ENCODE measurements at regions not wholly inside any gene's neighbourhood (a gene's known extent, or its start where the extent isn't known, plus 50 kb on each side); places are given as distances from the start of the nearest gene placed in this dataset.

DNA sequence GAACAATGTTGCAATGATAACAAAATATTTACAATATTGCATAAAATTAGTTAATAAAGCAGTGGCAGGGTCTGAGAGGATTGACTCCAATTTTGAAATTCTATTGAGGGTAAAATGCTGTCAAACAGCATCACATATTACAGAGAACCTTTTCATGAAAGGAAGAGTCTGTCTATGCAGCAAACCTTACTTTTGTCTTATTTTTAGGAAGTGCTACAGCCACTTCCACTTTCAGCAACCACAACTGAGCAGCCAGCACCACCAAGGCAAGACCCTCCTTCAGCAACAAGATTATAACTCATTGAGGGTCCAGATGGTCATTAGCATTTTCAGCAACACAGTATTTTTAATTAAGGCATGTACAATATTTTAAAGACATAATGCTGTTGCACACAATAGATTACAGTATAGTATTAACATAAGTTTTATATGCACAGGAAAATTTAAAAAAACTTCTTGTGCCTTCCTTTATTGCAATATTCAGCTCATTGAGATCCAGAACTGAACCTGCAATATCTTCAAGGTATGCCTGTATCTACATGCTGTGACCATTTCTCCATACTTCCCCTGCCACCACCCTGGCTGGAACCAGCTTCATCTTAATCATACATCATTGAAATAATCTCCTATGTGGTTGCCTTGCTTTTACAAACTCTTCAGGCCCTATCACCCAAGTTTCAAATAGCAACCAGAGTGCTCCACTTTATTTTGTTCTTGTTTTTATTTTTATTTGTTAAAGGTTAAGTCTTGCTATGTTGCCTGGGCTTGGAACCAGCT, 711.2 kb downstream of the KCNA4 start:
- Histone ChIP-seq H3K4me1 (no peaks in the 10 kb centered on the region), H3K27ac (no peak overlapping the region), H3K4me3 (no peak overlapping the region), H3K27me3 (no peaks in the 10 kb centered on the region), H3K36me3 (no peaks in the 10 kb centered on the region), H3K9me3 (no peaks in the 10 kb centered on the region)
- DNase-seq (ENCODE audit: low spot score in 2 of 2): no peak
- intact Hi-C loops (cut with DNase I; ENCODE audit: low total_unique reads): no loop called here
- TF ChIP-seq, protein P1, sequence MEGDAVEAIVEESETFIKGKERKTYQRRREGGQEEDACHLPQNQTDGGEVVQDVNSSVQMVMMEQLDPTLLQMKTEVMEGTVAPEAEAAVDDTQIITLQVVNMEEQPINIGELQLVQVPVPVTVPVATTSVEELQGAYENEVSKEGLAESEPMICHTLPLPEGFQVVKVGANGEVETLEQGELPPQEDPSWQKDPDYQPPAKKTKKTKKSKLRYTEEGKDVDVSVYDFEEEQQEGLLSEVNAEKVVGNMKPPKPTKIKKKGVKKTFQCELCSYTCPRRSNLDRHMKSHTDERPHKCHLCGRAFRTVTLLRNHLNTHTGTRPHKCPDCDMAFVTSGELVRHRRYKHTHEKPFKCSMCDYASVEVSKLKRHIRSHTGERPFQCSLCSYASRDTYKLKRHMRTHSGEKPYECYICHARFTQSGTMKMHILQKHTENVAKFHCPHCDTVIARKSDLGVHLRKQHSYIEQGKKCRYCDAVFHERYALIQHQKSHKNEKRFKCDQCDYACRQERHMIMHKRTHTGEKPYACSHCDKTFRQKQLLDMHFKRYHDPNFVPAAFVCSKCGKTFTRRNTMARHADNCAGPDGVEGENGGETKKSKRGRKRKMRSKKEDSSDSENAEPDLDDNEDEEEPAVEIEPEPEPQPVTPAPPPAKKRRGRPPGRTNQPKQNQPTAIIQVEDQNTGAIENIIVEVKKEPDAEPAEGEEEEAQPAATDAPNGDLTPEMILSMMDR (IDR thresholded peaks at IDR 0.05): no peak
- TF ChIP-seq POLR2A (IDR thresholded peaks at IDR 0.05): no peak
- TF ChIP-seq POLR2AphosphoS5 (IDR thresholded peaks at IDR 0.05): no peak

DNA sequence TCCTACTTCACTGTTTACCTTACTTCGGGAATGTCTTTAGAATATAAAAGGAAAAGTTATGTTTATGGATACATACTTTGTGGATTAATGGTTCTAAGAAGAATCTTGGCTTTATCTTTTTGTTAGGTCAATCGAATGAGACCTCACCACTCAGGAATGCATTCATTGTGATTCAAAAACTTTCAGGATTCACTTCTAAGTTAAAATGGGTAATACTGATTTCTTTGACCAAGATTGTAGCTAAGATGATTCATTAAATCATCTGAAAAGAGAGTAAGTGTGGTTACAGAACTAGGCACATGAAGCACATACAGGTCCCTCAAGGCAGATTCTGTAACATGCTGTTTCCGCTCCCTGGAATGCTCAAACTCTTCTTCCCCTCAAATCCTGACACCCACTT, 716.4 kb downstream of the KCNA4 start:
- no peaks in the 10 kb centered on the region for H3K4me1 ChIP-seq
- H3K27me3 ChIP-seq: no peaks in the 10 kb centered on the region
- intact Hi-C loops (cut with DNase I; ENCODE audit: low total_unique reads): no loop called here
- H3K9me3 ChIP-seq: no peaks in the 10 kb centered on the region
- no peaks in the 10 kb centered on the region for H3K36me3 ChIP-seq
- DNase-seq (ENCODE audit: low spot score in 2 of 2): no peak
- no peak overlapping the region for H3K4me3 ChIP-seq
- no peak overlapping the region for H3K27ac ChIP-seq
- TF ChIP-seq, protein P1 (IDR thresholded peaks at IDR 0.05): no peak

DNA sequence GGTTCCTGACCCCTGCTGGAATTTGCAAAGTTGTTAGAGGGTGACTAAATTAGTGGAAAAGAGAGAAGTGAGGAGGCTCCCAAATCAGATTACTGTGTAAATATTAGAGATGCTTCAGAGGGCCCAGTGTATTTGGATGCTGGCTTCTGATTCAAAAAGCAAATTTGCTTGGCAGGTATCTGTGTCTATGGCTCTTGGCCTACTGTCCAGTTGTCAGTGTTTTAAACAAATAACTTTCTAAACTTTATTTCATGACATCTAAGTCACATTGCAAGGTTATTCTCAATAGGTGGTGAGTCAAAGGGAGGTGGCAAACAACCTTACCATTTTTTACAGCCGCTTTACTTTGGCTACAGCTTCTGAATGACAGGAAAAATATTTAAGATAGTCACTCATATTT, 720.1 kb downstream of the KCNA4 start:
- intact Hi-C loops (cut with DNase I; ENCODE audit: low total_unique reads): no loop called here
- H3K9me3 ChIP-seq: no peaks in the 10 kb centered on the region
- H3K4me1 ChIP-seq: no peaks in the 10 kb centered on the region
- DNase-seq (ENCODE audit: low spot score in 2 of 2): no peak
- no peaks in the 10 kb centered on the region for H3K36me3 ChIP-seq
- H3K4me3 ChIP-seq: no peak overlapping the region
- no peak for TF ChIP-seq POLR2AphosphoS5 (IDR thresholded peaks at IDR 0.05)
- no peak for TF ChIP-seq POLR2A (IDR thresholded peaks at IDR 0.05)
- TF ChIP-seq, protein P1 (IDR thresholded peaks at IDR 0.05): no peak
- H3K27me3 ChIP-seq: no peaks in the 10 kb centered on the region
- H3K27ac ChIP-seq: no peak overlapping the region

DNA sequence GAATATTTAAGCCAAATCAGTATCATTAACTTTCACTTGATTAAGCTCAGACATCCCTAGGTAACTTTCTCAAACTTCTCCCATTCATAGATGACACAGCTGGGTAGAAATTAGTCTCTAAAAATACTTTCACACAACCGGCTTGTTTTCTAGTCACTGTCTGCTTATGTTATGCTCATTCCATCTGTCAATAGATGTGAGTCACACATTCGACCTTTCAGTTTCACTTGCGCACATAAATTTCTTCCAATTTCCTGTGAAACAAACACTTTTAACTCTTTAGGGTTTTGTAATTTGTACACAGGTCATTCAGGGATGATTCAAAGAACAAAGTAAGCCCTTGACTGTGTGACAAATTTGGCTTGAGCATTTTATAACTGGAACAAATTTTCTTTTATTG, 723.0 kb downstream of the KCNA4 start:
- TF ChIP-seq POLR2A (IDR thresholded peaks at IDR 0.05) (no peak), POLR2AphosphoS5 (IDR thresholded peaks at IDR 0.05) (no peak)
- TF ChIP-seq, protein P1 (IDR thresholded peaks at IDR 0.05): no peak
- H3K4me1 ChIP-seq: no peaks in the 10 kb centered on the region
- H3K4me3 ChIP-seq: no peak overlapping the region
- H3K27ac ChIP-seq: no peak overlapping the region
- no peaks in the 10 kb centered on the region for H3K9me3 ChIP-seq
- intact Hi-C loops (cut with DNase I; ENCODE audit: low total_unique reads): no loop called here
- H3K27me3 ChIP-seq: no peaks in the 10 kb centered on the region
- no peak for DNase-seq (ENCODE audit: low spot score in 2 of 2)
- H3K36me3 ChIP-seq: no peaks in the 10 kb centered on the region

DNA sequence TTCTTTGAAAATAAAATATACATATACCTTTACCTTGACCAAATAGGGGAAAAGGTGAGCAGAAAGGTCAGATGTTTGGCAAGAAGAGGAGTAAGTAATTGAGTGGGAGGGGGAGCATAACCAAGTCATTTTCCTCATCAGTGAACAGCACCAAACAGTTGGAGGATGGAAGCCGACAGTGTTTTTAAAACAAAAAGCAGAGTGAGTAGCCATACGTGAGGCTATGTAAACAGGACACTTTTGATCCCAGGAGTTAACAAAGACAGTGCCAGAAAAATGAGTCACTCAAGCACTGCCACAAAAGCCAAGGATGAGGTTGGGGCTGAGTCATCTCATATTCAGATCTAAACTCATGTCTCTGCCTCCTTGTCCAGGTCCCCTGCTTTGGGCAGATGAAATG, 734.7 kb downstream of the KCNA4 start:
- intact Hi-C loops (cut with DNase I; ENCODE audit: low total_unique reads): no loop called here
- no peak for DNase-seq (ENCODE audit: low spot score in 2 of 2)
- Histone ChIP-seq H3K36me3 (no peaks in the 10 kb centered on the region), H3K4me3 (no peak overlapping the region), H3K27me3 (no peaks in the 10 kb centered on the region), H3K9me3 (no peaks in the 10 kb centered on the region), H3K4me1 (no peaks in the 10 kb centered on the region), H3K27ac (no peak overlapping the region)
- TF ChIP-seq POLR2AphosphoS5 (IDR thresholded peaks at IDR 0.05) (no peak), POLR2A (IDR thresholded peaks at IDR 0.05) (no peak)
- TF ChIP-seq, protein P1 (IDR thresholded peaks at IDR 0.05): no peak

All from breast epithelium (tissue), 4 donors.